ENCODE measurements at regions not wholly inside any gene's neighbourhood (a gene's known extent, or its start where the extent isn't known, plus 50 kb on each side); places are given as distances from the start of the nearest gene placed in this dataset.

GRCh38 chr13:80977168-80977567 lies 636.2 kb upstream of the SPRY2 start:
- TF ChIP-seq POLR2A (IDR thresholded peaks at IDR 0.05; ENCODE audit: low read depth, low read length) (no peak), JUN (IDR thresholded peaks at IDR 0.05; ENCODE audit: borderline replicate concordance, insufficient read depth, insufficient read length, low read depth) (no peak), POLR2AphosphoS5 (IDR thresholded peaks at IDR 0.05; ENCODE audit: insufficient read depth, low read depth, low read length) (no peak), MAX (IDR thresholded peaks at IDR 0.05; ENCODE audit: insufficient read depth, insufficient read length) (no peak)
- Histone ChIP-seq H3K79me2 (ENCODE audit: control insufficient read depth, insufficient read depth, low read length) (no peaks in the 10 kb centered on the region), H3K27ac (ENCODE audit: insufficient read depth, low read depth, low read length) (no peak overlapping the region), H3K4me2 (ENCODE audit: insufficient read depth, low read length) (no peak overlapping the region), H3K9me3 (replicated peaks; ENCODE audit: control insufficient read depth, insufficient read depth, low read length) (no peaks in the 10 kb centered on the region), H2AFZ (ENCODE audit: low read depth, low read length) (no peak overlapping the region), H3K4me1 (ENCODE audit: control insufficient read depth, extremely low read depth, insufficient read depth, low read length) (peaks cover 12% of the 10 kb centered on the region), H3K9me1 (replicated peaks; ENCODE audit: control insufficient read depth, extremely low read depth, insufficient read depth, low read length) (no peaks in the 10 kb centered on the region), H3K9ac (replicated peaks; ENCODE audit: extremely low read depth, insufficient read depth, low read length) (no peak overlapping the region), H4K20me1 (replicated peaks; ENCODE audit: control insufficient read depth, extremely low read depth, insufficient read depth, low read length) (no peaks in the 10 kb centered on the region), H3K36me3 (ENCODE audit: control insufficient read depth in 2 of 2, extremely low read depth in 1 of 2, insufficient read depth in 2 of 2, low read length in 2 of 2) (no peaks in the 10 kb centered on the region), H3K4me3 (replicated peaks in 1 of 3; ENCODE audit: insufficient read depth in 1 of 3, low read depth in 1 of 3, low read length in 3 of 3) (no peak overlapping the region), H3K27me3 (ENCODE audit: control insufficient read depth in 2 of 2, insufficient read depth in 2 of 2, low read length in 2 of 2) (no peaks in the 10 kb centered on the region)
- dilution Hi-C loops (cut with MboI; ENCODE audit: extremely low pct_ligation_motif_present, low sequenced_read_pairs) (no loop called here), intact Hi-C loops (cut with micrococcal nuclease) (no loop called here)
- CTCF ChIA-PET, result interaction anchor here (3.9 to 5.5 kb wide), 3 partner anchors 11 to 635 kb away, joined by 30 to 68 read pairs (median 41); partner anchors contain the start of gene SPRY2
- no TSS peak for BruUV-seq (replicated peaks)
- no peak for DNase-seq (ENCODE audit: low read depth, low spot score)
- POLR2A ChIA-PET, result no interaction called here
- no peak for FAIRE-seq

- Histone ChIP-seq H3K4me1 (ENCODE audit: control insufficient read depth, extremely low read depth, insufficient read depth, low read length) (peaks cover 12% of the 10 kb centered on the region), H3K36me3 (ENCODE audit: control insufficient read depth in 2 of 2, extremely low read depth in 1 of 2, insufficient read depth in 2 of 2, low read length in 2 of 2) (no peaks in the 10 kb centered on the region), H3K79me2 (ENCODE audit: control insufficient read depth, insufficient read depth, low read length) (no peaks in the 10 kb centered on the region), H4K20me1 (replicated peaks; ENCODE audit: control insufficient read depth, extremely low read depth, insufficient read depth, low read length) (no peaks in the 10 kb centered on the region), H3K4me3 (replicated peaks in 1 of 3; ENCODE audit: insufficient read depth in 1 of 3, low read depth in 1 of 3, low read length in 3 of 3) (no peak overlapping the region), H3K9ac (replicated peaks; ENCODE audit: extremely low read depth, insufficient read depth, low read length) (no peak overlapping the region), H3K27ac (ENCODE audit: insufficient read depth, low read depth, low read length) (no peak overlapping the region), H3K27me3 (ENCODE audit: control insufficient read depth in 2 of 2, insufficient read depth in 2 of 2, low read length in 2 of 2) (no peaks in the 10 kb centered on the region), H3K9me3 (replicated peaks; ENCODE audit: control insufficient read depth, insufficient read depth, low read length) (no peaks in the 10 kb centered on the region), H2AFZ (ENCODE audit: low read depth, low read length) (no peak overlapping the region), H3K4me2 (ENCODE audit: insufficient read depth, low read length) (no peak overlapping the region), H3K9me1 (replicated peaks; ENCODE audit: control insufficient read depth, extremely low read depth, insufficient read depth, low read length) (no peaks in the 10 kb centered on the region)
- POLR2A ChIA-PET, result no interaction called here
- intact Hi-C loops (cut with micrococcal nuclease) (no loop called here), dilution Hi-C loops (cut with MboI; ENCODE audit: extremely low pct_ligation_motif_present, low sequenced_read_pairs) (no loop called here)
- BruUV-seq (replicated peaks), result no TSS peak
- no peak for DNase-seq (ENCODE audit: low read depth, low spot score)
- no peak for FAIRE-seq
- TF ChIP-seq POLR2A (IDR thresholded peaks at IDR 0.05; ENCODE audit: low read depth, low read length) (no peak), FOS (IDR thresholded peaks at IDR 0.05; ENCODE audit: borderline replicate concordance, insufficient read depth, low read length) (no peak), MYC (IDR thresholded peaks at IDR 0.05; ENCODE audit: low read depth, low read length) (no peak), JUN (IDR thresholded peaks at IDR 0.05; ENCODE audit: borderline replicate concordance, insufficient read depth, insufficient read length, low read depth) (no peak), MAX (IDR thresholded peaks at IDR 0.05; ENCODE audit: insufficient read depth, insufficient read length) (no peak), GATA2 (IDR thresholded peaks at IDR 0.05; ENCODE audit: insufficient read depth, insufficient read length, low read depth, low read length) (no peak), EZH2 (IDR thresholded peaks at IDR 0.05; ENCODE audit: borderline replicate concordance, low read depth, low read length, severe bottlenecking) (no peak), POLR2AphosphoS5 (IDR thresholded peaks at IDR 0.05; ENCODE audit: insufficient read depth, low read depth, low read length) (no peak), CTCF (IDR thresholded peaks at IDR 0.05; ENCODE audit: extremely low read depth in 1 of 2, insufficient read depth in 1 of 2, low read depth in 1 of 2, low read length in 2 of 2) (no peak)
- CTCF ChIA-PET, result interaction anchor here (1.2 to 5.5 kb wide), 4 partner anchors 12 to 42 kb away, joined by 3 to 68 read pairs (median 16); no protein-coding TSS in a partner anchor
Measured at GRCh38 chr13:80975903-80976302, 635.0 kb upstream of the SPRY2 start.

Measured in endothelial cell of umbilical vein (primary cell).